ENCODE measurements at regions not wholly inside any gene's neighbourhood (a gene's known extent, or its start where the extent isn't known, plus 50 kb on each side); places are given as distances from the start of the nearest gene placed in this dataset.
"Not testable (repeated sequence)": the region's sequence is repeated elsewhere in the genome, so short reads cannot be mapped to it uniquely, and the experiment has no call there.

- no CpG with 5 or more reads among the region's 2 CpGs for WGBS (ENCODE audit: insufficient coverage, insufficient read length)
These were observed 51.8 kb upstream of the ENPEP start for GRCh38 chr4:110424144-110424543.

GRCh38 chr4:110418641-110419040 is 57.3 kb upstream of the ENPEP start:
- Histone ChIP-seq H3K36me3 (ENCODE audit: control insufficient read depth, insufficient read depth, low read length) (no peaks in the 10 kb centered on the region), H3K27me3 (ENCODE audit: control insufficient read depth, insufficient read depth, low read length) (no peaks in the 10 kb centered on the region), H3K4me3 (ENCODE audit: low read length) (no peak overlapping the region), H3K27ac (ENCODE audit: low read length) (no peak overlapping the region), H3K4me1 (ENCODE audit: control insufficient read depth, insufficient read depth, low read length) (no peaks in the 10 kb centered on the region), H3K9me3 (ENCODE audit: control insufficient read depth, insufficient read depth, low read length) (no peaks in the 10 kb centered on the region)
- DNase-seq (ENCODE audit: low read depth, low spot score), result no peak
- WGBS (ENCODE audit: insufficient coverage, insufficient read length), result no CpG with 5 or more reads among the region's 15 CpGs

More at GRCh38 chr4:110424144-110424543, 51.8 kb upstream of the ENPEP start:
- no peaks in the 10 kb centered on the region for H3K4me1 ChIP-seq (ENCODE audit: control insufficient read depth, insufficient read depth, low read length)
- no peak overlapping the region for H3K27ac ChIP-seq (ENCODE audit: low read length)
- no peaks in the 10 kb centered on the region for H3K36me3 ChIP-seq (ENCODE audit: control insufficient read depth, insufficient read depth, low read length)
- no peaks in the 10 kb centered on the region for H3K27me3 ChIP-seq (ENCODE audit: control insufficient read depth, insufficient read depth, low read length)
- H3K9me3 ChIP-seq (ENCODE audit: control insufficient read depth, insufficient read depth, low read length), result no peaks in the 10 kb centered on the region
- no peak overlapping the region for H3K4me3 ChIP-seq (ENCODE audit: low read length)
- no peak for DNase-seq (ENCODE audit: low read depth, low spot score)

GRCh38 chr4:110417136-110417535 is 58.8 kb upstream of the ENPEP start:
- Histone ChIP-seq H3K36me3 (ENCODE audit: control insufficient read depth, insufficient read depth, low read length) (no peaks in the 10 kb centered on the region), H3K4me3 (ENCODE audit: low read length) (no peak overlapping the region), H3K4me1 (ENCODE audit: control insufficient read depth, insufficient read depth, low read length) (no peaks in the 10 kb centered on the region), H3K9me3 (ENCODE audit: control insufficient read depth, insufficient read depth, low read length) (no peaks in the 10 kb centered on the region), H3K27ac (ENCODE audit: low read length) (no peak overlapping the region), H3K27me3 (ENCODE audit: control insufficient read depth, insufficient read depth, low read length) (peaks cover 5% of the 10 kb centered on the region; the same call in 1 of the 2 replicates)
- no peak for DNase-seq (ENCODE audit: low read depth, low spot score)

GRCh38 chr4:110415478-110415877 is 60.5 kb upstream of the ENPEP start:
- no peak overlapping the region for H3K27ac ChIP-seq (ENCODE audit: low read length)
- no peaks in the 10 kb centered on the region for H3K36me3 ChIP-seq (ENCODE audit: control insufficient read depth, insufficient read depth, low read length)
- H3K9me3 ChIP-seq (ENCODE audit: control insufficient read depth, insufficient read depth, low read length), result no peaks in the 10 kb centered on the region
- DNase-seq (ENCODE audit: low read depth, low spot score), result no peak
- peaks cover 5% of the 10 kb centered on the region; the same call in 1 of the 2 replicates for H3K27me3 ChIP-seq (ENCODE audit: control insufficient read depth, insufficient read depth, low read length)
- peaks cover 2% of the 10 kb centered on the region; the same call in 1 of the 2 replicates for H3K4me1 ChIP-seq (ENCODE audit: control insufficient read depth, insufficient read depth, low read length)
- no peak overlapping the region for H3K4me3 ChIP-seq (ENCODE audit: low read length)
- no CpG with 5 or more reads among the region's 4 CpGs for WGBS (ENCODE audit: insufficient coverage, insufficient read length)

- WGBS (ENCODE audit: insufficient coverage, insufficient read length), result no CpG with 5 or more reads among the region's 3 CpGs
- peaks cover 5% of the 10 kb centered on the region; the same call in 1 of the 2 replicates for H3K27me3 ChIP-seq (ENCODE audit: control insufficient read depth, insufficient read depth, low read length)
- no peak overlapping the region for H3K27ac ChIP-seq (ENCODE audit: low read length)
- H3K36me3 ChIP-seq (ENCODE audit: control insufficient read depth, insufficient read depth, low read length), result no peaks in the 10 kb centered on the region
- H3K4me3 ChIP-seq (ENCODE audit: low read length), result no peak overlapping the region
- no peaks in the 10 kb centered on the region for H3K9me3 ChIP-seq (ENCODE audit: control insufficient read depth, insufficient read depth, low read length)
- DNase-seq (ENCODE audit: low read depth, low spot score), result no peak
- H3K4me1 ChIP-seq (ENCODE audit: control insufficient read depth, insufficient read depth, low read length), result peaks cover 2% of the 10 kb centered on the region; the same call in 1 of the 2 replicates
These were observed 60.9 kb upstream of the ENPEP start for GRCh38 chr4:110415041-110415440.

- Histone ChIP-seq H3K27me3 (ENCODE audit: control insufficient read depth, insufficient read depth, low read length) (peaks cover 5% of the 10 kb centered on the region; the same call in 1 of the 2 replicates), H3K36me3 (ENCODE audit: control insufficient read depth, insufficient read depth, low read length) (no peaks in the 10 kb centered on the region), H3K9me3 (ENCODE audit: control insufficient read depth, insufficient read depth, low read length) (no peaks in the 10 kb centered on the region), H3K27ac (ENCODE audit: low read length) (no peak overlapping the region), H3K4me3 (ENCODE audit: low read length) (no peak overlapping the region), H3K4me1 (ENCODE audit: control insufficient read depth, insufficient read depth, low read length) (peaks cover 2% of the 10 kb centered on the region; the same call in 1 of the 2 replicates)
- DNase-seq (ENCODE audit: low read depth, low spot score), result no peak
- WGBS (ENCODE audit: insufficient coverage, insufficient read length), result no CpG with 5 or more reads among the region's 1 CpG
These were observed 61.4 kb upstream of the ENPEP start for GRCh38 chr4:110414561-110414920.

- H3K36me3 ChIP-seq (ENCODE audit: control insufficient read depth, insufficient read depth, low read length); DNase-seq (ENCODE audit: low read depth, low spot score); H3K9me3 ChIP-seq (ENCODE audit: control insufficient read depth, insufficient read depth, low read length); H3K27ac ChIP-seq (ENCODE audit: low read length); H3K4me1 ChIP-seq (ENCODE audit: control insufficient read depth, insufficient read depth, low read length); H3K27me3 ChIP-seq (ENCODE audit: control insufficient read depth, insufficient read depth, low read length); H3K4me3 ChIP-seq (ENCODE audit: low read length): not testable (repeated sequence)
- no CpG with 5 or more reads among the region's 5 CpGs for WGBS (ENCODE audit: insufficient coverage, insufficient read length)
These were observed 62.0 kb upstream of the ENPEP start for GRCh38 chr4:110413807-110414560.

- WGBS (ENCODE audit: insufficient coverage, insufficient read length), result no CpG with 5 or more reads among the region's 5 CpGs
- no peaks in the 10 kb centered on the region for H3K36me3 ChIP-seq (ENCODE audit: control insufficient read depth, insufficient read depth, low read length)
- H3K4me3 ChIP-seq (ENCODE audit: low read length), result no peak overlapping the region
- H3K4me1 ChIP-seq (ENCODE audit: control insufficient read depth, insufficient read depth, low read length), result peaks cover 2% of the 10 kb centered on the region; the same call in 1 of the 2 replicates
- DNase-seq (ENCODE audit: low read depth, low spot score), result no peak
- peaks cover 5% of the 10 kb centered on the region; the same call in 1 of the 2 replicates for H3K27me3 ChIP-seq (ENCODE audit: control insufficient read depth, insufficient read depth, low read length)
- H3K9me3 ChIP-seq (ENCODE audit: control insufficient read depth, insufficient read depth, low read length), result no peaks in the 10 kb centered on the region
- no peak overlapping the region for H3K27ac ChIP-seq (ENCODE audit: low read length)
These were observed 63.4 kb upstream of the ENPEP start for GRCh38 chr4:110412354-110413065.

- no CpG with 5 or more reads among the region's 5 CpGs for WGBS (ENCODE audit: insufficient coverage, insufficient read length)
- no peaks in the 10 kb centered on the region for H3K36me3 ChIP-seq (ENCODE audit: control insufficient read depth, insufficient read depth, low read length)
- H3K4me3 ChIP-seq (ENCODE audit: low read length), result peak overlapping the region; percentile 41; the same call in 1 of the 2 replicates
- peaks cover 2% of the 10 kb centered on the region; the same call in 1 of the 2 replicates for H3K4me1 ChIP-seq (ENCODE audit: control insufficient read depth, insufficient read depth, low read length)
- H3K27ac ChIP-seq (ENCODE audit: low read length), result no peak overlapping the region
- peak; percentile 60 for DNase-seq (ENCODE audit: low read depth, low spot score)
- peaks cover 5% of the 10 kb centered on the region; the same call in 1 of the 2 replicates for H3K27me3 ChIP-seq (ENCODE audit: control insufficient read depth, insufficient read depth, low read length)
- no peaks in the 10 kb centered on the region for H3K9me3 ChIP-seq (ENCODE audit: control insufficient read depth, insufficient read depth, low read length)
These were observed 64.4 kb upstream of the ENPEP start for GRCh38 chr4:110411574-110412011.

GRCh38 chr4:110410853-110411573 is 64.9 kb upstream of the ENPEP start:
- H3K36me3 ChIP-seq (ENCODE audit: control insufficient read depth, insufficient read depth, low read length); H3K4me1 ChIP-seq (ENCODE audit: control insufficient read depth, insufficient read depth, low read length); H3K27me3 ChIP-seq (ENCODE audit: control insufficient read depth, insufficient read depth, low read length); DNase-seq (ENCODE audit: low read depth, low spot score); H3K27ac ChIP-seq (ENCODE audit: low read length); H3K9me3 ChIP-seq (ENCODE audit: control insufficient read depth, insufficient read depth, low read length): not testable (repeated sequence)
- no CpG with 5 or more reads among the region's 35 CpGs for WGBS (ENCODE audit: insufficient coverage, insufficient read length)
- H3K4me3 ChIP-seq (ENCODE audit: low read length), result peak overlapping the region; percentile 41; the same call in 1 of the 2 replicates

Measured in iPS DF 6.9 (cell line).